ENCODE measurements at regions not wholly inside any gene's neighbourhood (a gene's known extent, or its start where the extent isn't known, plus 50 kb on each side); places are given as distances from the start of the nearest gene placed in this dataset.
"Not testable (repeated sequence)": the region's sequence is repeated elsewhere in the genome, so short reads cannot be mapped to it uniquely, and the experiment has no call there.

DNA sequence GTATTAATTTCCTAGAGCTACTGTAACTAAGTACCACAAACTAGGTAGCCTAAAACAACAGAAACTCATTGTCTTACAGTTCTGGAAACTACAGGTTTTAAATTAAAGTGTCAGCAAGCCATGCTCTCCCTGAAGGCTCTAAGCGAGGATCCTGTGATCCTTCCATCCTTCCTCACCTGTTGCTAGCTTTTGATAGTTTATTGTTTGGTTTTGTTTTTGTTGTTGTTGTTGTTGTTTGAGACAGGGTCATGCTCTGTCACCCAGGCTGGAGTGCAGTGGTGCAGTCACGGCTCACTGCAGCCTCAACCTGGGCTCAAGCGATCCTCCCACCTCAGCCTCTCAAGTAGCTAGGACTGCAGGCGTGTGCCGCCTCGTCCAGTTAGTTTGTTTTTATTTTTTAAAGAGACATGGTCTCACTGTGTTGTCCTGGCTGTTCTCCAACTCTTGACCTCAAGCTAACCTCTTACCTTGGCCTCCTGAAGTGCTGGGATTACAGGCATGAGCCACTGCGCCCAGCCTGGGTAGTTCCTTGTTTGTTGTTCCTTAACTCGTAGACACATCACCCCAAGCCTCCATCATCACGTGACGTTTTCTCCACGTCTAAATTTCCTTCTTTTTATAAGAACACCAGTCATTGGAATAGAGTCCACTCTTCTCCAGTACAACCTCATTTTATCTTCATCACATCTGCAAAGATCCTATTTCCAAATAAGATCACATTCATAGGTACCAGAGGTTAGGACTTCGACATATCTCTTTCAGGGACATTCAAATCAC lies 109.1 kb downstream of the AKR1D1 start:
- DNase-seq (ENCODE audit: low read depth): no peak
- no peak overlapping the region for H3K4me3 ChIP-seq (ENCODE audit: low read depth, low read length)
- TF ChIP-seq, protein P1, sequence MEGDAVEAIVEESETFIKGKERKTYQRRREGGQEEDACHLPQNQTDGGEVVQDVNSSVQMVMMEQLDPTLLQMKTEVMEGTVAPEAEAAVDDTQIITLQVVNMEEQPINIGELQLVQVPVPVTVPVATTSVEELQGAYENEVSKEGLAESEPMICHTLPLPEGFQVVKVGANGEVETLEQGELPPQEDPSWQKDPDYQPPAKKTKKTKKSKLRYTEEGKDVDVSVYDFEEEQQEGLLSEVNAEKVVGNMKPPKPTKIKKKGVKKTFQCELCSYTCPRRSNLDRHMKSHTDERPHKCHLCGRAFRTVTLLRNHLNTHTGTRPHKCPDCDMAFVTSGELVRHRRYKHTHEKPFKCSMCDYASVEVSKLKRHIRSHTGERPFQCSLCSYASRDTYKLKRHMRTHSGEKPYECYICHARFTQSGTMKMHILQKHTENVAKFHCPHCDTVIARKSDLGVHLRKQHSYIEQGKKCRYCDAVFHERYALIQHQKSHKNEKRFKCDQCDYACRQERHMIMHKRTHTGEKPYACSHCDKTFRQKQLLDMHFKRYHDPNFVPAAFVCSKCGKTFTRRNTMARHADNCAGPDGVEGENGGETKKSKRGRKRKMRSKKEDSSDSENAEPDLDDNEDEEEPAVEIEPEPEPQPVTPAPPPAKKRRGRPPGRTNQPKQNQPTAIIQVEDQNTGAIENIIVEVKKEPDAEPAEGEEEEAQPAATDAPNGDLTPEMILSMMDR (IDR thresholded peaks at IDR 0.05; ENCODE audit: low read depth, low read length, missing control alignments): no peak

GRCh38 chr7:138186951-138187351 lies 110.7 kb downstream of the AKR1D1 start:
- TF ChIP-seq, protein P1 (IDR thresholded peaks at IDR 0.05; ENCODE audit: low read depth, low read length, missing control alignments): no peak
- no peak overlapping the region for H3K4me3 ChIP-seq (ENCODE audit: low read depth, low read length)
- no peak for DNase-seq (ENCODE audit: low read depth)

DNA sequence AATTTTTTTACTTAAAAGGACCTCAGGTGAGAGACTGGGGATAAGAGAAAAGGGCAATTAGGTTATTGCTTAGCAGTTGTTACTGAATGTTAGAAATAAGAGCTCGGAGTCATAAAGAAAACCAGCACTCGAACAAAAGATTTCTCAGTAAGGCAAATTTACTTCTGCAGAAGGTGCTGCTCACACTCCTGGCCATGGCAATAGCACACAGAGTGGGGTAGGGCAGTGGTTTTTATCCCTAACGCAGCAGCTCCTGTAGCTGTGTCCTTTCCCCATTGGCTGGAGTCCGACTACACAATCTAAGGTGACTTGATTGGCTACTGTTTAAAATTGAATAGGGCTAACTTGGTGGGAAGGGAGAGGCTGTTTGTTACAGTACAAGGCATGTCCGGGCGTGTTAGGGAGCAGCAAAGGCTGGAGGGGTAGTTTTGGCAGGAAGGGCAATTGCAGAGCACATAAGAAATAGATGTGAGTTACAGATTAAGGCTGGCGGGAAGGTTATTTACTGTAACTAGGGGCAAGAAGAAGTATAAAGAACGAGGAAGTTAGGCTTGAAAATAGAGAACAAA lies 112.1 kb downstream of the AKR1D1 start:
- DNase-seq (ENCODE audit: low read depth): no peak
- TF ChIP-seq, protein P1 (IDR thresholded peaks at IDR 0.05; ENCODE audit: low read depth, low read length, missing control alignments): no peak
- H3K4me3 ChIP-seq (ENCODE audit: low read depth, low read length): no peak overlapping the region

- TF ChIP-seq, protein P1 (IDR thresholded peaks at IDR 0.05; ENCODE audit: low read depth, low read length, missing control alignments): no peak
- H3K4me3 ChIP-seq (ENCODE audit: low read depth, low read length): no peak overlapping the region
- DNase-seq (ENCODE audit: low read depth): no peak
Measured at GRCh38 chr7:138194567-138194966, 118.3 kb downstream of the AKR1D1 start.

GRCh38 chr7:138195151-138195571 lies 118.9 kb downstream of the AKR1D1 start:
- DNase-seq (ENCODE audit: low read depth): no peak
- no peak overlapping the region for H3K4me3 ChIP-seq (ENCODE audit: low read depth, low read length)
- TF ChIP-seq, protein P1 (IDR thresholded peaks at IDR 0.05; ENCODE audit: low read depth, low read length, missing control alignments): no peak

GRCh38 chr7:138196503-138196946 lies 120.3 kb downstream of the AKR1D1 start:
- DNase-seq (ENCODE audit: low read depth); H3K4me3 ChIP-seq (ENCODE audit: low read depth, low read length): not testable (repeated sequence)

GRCh38 chr7:138196971-138197896 lies 121.0 kb downstream of the AKR1D1 start:
- DNase-seq (ENCODE audit: low read depth): no peak
- no peak overlapping the region for H3K4me3 ChIP-seq (ENCODE audit: low read depth, low read length)
- TF ChIP-seq, protein P1 (IDR thresholded peaks at IDR 0.05; ENCODE audit: low read depth, low read length, missing control alignments): no peak
